Endothelial cell of umbilical vein (primary cell): ENCODE measurements at regions not wholly inside any gene's neighbourhood (a gene's known extent, or its start where the extent isn't known, plus 50 kb on each side); places are given as distances from the start of the nearest gene placed in this dataset.

Experiments used
- FOS ChIP-seq: IDR thresholded peaks from 2 replicates; pipeline ENCODE4 v1.6.1; 2011; ENCODE audit warnings: mild to moderate bottlenecking, low read length, moderate library complexity, borderline replicate concordance; ENCODE audit not compliant: insufficient read depth
- GATA2 ChIP-seq: IDR thresholded peaks from 2 replicates; pipeline ENCODE4 v1.7.0; 2011; ENCODE audit warnings: low read depth, mild to moderate bottlenecking, moderate library complexity, mixed read lengths, low read length; ENCODE audit not compliant: insufficient read length, insufficient read depth
- JUN ChIP-seq: IDR thresholded peaks from 2 replicates; pipeline ENCODE4 v1.6.1; 2011; ENCODE audit warnings: borderline replicate concordance, low read depth; ENCODE audit not compliant: insufficient read length, insufficient read depth
- MAX ChIP-seq: IDR thresholded peaks from 2 replicates; pipeline ENCODE4 v1.6.1; 2011; ENCODE audit not compliant: insufficient read depth, insufficient read length
- POLR2A ChIP-seq: IDR thresholded peaks from 2 replicates; pipeline ENCODE4 v1.6.1; 2012; ENCODE audit warnings: low read depth, mild to moderate bottlenecking, control low read depth, low read length
- POLR2AphosphoS5 ChIP-seq: IDR thresholded peaks from 2 replicates; pipeline ENCODE4 v1.6.1; 2012; ENCODE audit warnings: low read depth, mild to moderate bottlenecking, control low read depth, low read length, moderate library complexity; ENCODE audit not compliant: insufficient read depth
- TF ChIP-seq, protein P1 (sequence below), 2 donors: IDR thresholded peaks; 1 replicate in 1 of 2; 2 replicates in 1 of 2; pipeline ENCODE4 v1.5.1; 2011; ENCODE audit warnings: low read length in 2 of 2, mild to moderate bottlenecking in 2 of 2, moderate library complexity in 2 of 2, control low read depth in 1 of 2, inconsistent platforms in 1 of 2, low read depth in 1 of 2; ENCODE audit not compliant: insufficient read depth in 1 of 2; ENCODE audit errors: extremely low read depth in 1 of 2

DNA sequence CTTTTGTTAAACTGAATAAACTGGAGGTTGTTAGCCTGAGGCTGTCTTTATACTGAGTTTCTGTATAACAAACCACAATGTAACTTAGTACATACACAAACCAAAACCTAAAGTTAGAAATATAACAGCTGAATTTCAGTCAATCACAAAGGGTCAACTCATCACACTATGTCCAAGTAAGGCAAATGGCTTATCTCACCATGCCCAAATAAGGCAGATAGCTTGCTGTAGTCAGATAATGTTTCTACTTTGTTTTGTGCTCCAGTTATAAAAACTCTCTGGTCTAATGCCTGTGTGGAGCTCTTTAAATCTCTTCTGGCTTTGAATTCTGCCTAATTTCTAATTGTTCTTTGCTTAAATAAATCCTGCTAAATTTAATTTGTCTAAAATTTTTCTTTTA, 1323.4 kb upstream of the ATXN8OS start:
- no peak for TF ChIP-seq POLR2A
- no peak for TF ChIP-seq POLR2AphosphoS5
- TF ChIP-seq, protein P1, sequence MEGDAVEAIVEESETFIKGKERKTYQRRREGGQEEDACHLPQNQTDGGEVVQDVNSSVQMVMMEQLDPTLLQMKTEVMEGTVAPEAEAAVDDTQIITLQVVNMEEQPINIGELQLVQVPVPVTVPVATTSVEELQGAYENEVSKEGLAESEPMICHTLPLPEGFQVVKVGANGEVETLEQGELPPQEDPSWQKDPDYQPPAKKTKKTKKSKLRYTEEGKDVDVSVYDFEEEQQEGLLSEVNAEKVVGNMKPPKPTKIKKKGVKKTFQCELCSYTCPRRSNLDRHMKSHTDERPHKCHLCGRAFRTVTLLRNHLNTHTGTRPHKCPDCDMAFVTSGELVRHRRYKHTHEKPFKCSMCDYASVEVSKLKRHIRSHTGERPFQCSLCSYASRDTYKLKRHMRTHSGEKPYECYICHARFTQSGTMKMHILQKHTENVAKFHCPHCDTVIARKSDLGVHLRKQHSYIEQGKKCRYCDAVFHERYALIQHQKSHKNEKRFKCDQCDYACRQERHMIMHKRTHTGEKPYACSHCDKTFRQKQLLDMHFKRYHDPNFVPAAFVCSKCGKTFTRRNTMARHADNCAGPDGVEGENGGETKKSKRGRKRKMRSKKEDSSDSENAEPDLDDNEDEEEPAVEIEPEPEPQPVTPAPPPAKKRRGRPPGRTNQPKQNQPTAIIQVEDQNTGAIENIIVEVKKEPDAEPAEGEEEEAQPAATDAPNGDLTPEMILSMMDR (IDR thresholded peaks at IDR 0.05; ENCODE audit: extremely low read depth in 1 of 2, insufficient read depth in 1 of 2, low read depth in 1 of 2, low read length in 2 of 2) = no peak
- TF ChIP-seq MAX = no peak
- TF ChIP-seq GATA2 = no peak
- TF ChIP-seq FOS = no peak
- TF ChIP-seq JUN = no peak
